Omental fat pad (tissue), 3 donors: ENCODE measurements at regions not wholly inside any gene's neighbourhood (a gene's known extent, or its start where the extent isn't known, plus 50 kb on each side); places are given as distances from the start of the nearest gene placed in this dataset.

ENCODE experiments used
- ATAC-seq: fragments of 150-250 bp; one replicate; pipeline ENCODE4 v1.9.1; 2016; ENCODE audit warnings: mild to moderate bottlenecking, moderate library complexity; ENCODE audit not compliant: low FRiP score
- DNase-seq: peaks from one replicate; pipeline ENCODE4 v3.0.0-alpha.2; 2019; ENCODE audit warnings: low spot score
- TF ChIP-seq, protein P1 (sequence below), 3 donors: fragments of 450-650 bp; IDR thresholded peaks; one replicate each; pipeline ENCODE4 v1.5.1; 2016 to 2017; ENCODE audit warnings: antibody characterized with exemption in 3 of 3, mild to moderate bottlenecking in 3 of 3, moderate library complexity in 2 of 3

DNA sequence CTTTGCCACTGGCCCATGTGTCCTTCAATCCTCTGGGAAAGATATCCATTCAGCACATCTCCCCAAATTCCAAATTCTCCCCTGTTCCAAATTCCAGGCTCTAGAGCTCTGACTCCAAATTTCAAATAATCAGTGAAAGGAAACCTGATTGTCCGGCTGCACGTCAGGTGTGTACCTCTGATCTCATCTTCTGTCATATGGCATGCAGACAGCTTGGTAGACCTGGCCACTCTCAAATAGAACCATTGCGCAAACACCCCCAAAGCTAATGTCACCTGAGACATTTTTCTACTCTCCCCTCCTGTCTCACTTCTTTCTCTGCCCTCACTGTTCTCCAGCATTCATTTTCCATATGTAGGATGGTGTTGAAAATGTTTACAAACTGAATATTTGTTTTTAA is 337.0 kb upstream of the DYNLRB2 start:
- ATAC-seq, result no peak
- TF ChIP-seq, protein P1, sequence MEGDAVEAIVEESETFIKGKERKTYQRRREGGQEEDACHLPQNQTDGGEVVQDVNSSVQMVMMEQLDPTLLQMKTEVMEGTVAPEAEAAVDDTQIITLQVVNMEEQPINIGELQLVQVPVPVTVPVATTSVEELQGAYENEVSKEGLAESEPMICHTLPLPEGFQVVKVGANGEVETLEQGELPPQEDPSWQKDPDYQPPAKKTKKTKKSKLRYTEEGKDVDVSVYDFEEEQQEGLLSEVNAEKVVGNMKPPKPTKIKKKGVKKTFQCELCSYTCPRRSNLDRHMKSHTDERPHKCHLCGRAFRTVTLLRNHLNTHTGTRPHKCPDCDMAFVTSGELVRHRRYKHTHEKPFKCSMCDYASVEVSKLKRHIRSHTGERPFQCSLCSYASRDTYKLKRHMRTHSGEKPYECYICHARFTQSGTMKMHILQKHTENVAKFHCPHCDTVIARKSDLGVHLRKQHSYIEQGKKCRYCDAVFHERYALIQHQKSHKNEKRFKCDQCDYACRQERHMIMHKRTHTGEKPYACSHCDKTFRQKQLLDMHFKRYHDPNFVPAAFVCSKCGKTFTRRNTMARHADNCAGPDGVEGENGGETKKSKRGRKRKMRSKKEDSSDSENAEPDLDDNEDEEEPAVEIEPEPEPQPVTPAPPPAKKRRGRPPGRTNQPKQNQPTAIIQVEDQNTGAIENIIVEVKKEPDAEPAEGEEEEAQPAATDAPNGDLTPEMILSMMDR (IDR thresholded peaks at IDR 0.05), result no peak
- DNase-seq, result no peak

DNA sequence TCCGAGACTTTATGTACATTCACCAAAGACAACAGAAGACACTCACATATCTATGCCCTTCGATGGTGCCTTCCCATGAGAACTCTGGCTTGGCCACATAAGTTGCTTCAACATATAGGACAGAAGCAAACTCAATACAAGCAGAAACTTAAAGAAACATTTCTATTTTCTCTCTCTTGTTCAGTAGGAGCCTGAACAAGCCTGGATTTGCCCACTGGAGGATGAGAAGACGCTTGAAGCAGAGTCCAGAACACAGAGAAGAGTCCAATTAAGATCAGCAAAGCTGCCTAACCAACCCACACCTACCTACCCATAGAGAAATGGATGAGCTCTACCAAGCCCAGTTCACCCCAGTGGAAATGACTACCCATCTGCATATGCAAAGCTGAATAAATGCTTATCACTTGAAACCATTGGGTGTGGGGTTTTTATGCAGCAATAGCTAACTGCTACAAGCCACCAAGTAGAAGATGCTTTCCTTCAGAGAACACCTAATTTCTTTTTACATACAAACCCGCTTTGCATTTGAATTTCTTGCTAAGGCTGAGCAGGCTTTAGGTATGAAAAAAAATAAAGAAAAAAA is 337.9 kb upstream of the DYNLRB2 start:
- DNase-seq (no peak), ATAC-seq (no peak)
- TF ChIP-seq, protein P1 (IDR thresholded peaks at IDR 0.05), result no peak

DNA sequence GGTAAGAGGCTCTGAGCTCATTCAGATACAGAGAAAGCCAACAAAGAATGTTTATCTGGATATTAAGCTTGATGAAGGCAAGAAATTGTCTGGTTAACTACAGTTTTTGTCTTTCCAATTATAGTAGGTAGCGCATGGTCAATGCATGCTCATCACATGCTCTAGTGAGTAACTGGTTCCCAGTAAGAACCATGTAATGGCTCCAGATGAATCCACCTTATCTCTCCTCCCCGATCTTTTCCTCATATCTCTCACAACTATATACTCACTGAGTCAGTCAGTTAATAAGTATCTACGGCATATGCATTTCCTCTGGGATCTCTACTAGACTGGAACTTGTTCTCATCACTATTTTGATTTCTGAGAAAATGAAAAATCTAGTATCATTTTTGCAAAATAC is 340.7 kb upstream of the DYNLRB2 start:
- TF ChIP-seq, protein P1 (IDR thresholded peaks at IDR 0.05), result no peak
- DNase-seq (no peak), ATAC-seq (no peak)

DNA sequence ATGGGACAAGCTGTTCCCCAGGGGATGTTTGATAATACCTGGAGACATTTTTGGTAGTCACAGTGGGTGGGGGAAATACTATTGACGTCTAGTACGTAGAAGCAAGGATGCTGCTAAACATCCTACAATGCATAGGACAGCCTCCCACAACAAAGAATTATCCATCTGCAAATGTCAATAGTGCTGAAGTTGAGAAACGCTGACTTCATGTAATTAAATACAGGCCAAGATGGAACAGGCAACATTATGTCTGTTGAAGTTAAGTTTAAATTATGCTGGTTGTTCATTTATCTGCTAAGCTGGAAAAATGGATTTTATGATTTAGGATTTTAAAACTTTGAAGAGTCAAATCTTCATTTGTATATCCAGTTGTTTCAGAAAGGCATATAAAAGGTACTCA is 341.2 kb upstream of the DYNLRB2 start:
- TF ChIP-seq, protein P1 (IDR thresholded peaks at IDR 0.05), result no peak
- DNase-seq (no peak), ATAC-seq (no peak)

DNA sequence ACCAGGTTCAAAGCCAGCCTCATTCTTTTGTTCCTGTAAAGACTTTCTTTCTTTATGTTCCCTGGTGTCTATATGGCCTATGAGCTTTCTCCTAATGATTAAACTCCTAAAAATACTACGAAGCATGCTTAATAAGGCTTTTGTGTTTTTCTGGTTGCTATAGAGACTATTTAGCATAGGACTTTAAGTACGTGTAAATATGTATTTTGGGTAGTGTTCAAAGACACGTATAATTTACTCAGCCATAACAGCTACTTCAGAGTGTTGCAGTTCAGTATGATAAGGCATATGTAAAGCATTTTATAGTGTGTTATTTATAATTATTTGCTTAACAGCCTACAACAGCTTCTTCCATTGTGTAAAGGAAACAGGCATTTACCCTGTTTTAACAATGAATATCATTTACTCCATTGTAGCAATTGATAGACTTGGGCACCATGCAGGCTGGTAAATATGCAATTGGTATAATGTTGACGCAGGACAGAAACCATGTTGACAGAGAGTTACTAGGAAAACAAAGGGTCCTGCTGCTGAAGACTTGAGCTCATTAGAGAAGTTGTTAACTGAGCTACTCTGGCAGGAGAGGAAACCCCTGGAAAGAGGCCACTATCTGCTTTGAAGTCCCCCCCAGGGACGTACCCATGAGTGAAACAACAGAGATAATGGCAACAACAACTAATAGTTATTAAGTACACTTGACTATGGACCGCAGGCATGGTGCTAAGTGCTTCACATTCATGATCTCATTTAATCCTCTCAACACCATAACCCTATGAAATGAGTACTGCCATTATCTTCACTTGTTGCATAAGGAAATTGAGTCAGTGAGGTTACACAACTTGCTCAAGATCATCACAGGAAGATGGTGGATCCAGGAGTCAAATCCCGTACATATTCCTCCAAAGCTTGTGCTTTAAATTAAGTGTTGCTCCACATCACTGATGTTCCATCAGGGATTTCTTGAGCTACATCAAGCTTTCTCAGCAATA is 342.2 kb upstream of the DYNLRB2 start:
- ATAC-seq (no peak), DNase-seq (no peak)
- TF ChIP-seq, protein P1 (IDR thresholded peaks at IDR 0.05), result no peak

DNA sequence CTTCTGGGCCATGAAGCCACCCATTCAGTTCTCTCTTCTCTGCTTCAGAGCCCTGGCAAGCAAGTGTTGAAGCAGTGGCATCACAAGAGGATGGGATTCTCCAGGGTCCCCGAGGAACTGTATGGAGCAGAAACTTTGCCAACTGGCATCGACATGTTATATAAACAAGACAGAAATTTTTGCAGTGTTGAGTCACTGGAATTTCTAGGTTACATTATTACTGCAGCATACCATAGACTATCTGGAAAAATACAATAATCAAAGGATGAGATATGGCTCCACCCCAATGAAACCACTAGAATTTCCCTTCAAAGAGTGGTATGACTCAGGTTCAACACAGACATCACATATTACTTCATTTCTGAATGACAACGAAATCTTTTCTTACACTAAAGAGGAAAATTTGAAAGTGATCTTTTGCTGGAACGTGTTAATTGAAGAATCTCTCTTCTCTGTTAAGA is 343.0 kb upstream of the DYNLRB2 start:
- TF ChIP-seq, protein P1 (IDR thresholded peaks at IDR 0.05), result no peak
- DNase-seq (no peak), ATAC-seq (no peak)
